HEK293 (cell line): ENCODE measurements at regions not wholly inside any gene's neighbourhood (a gene's known extent, or its start where the extent isn't known, plus 50 kb on each side); places are given as distances from the start of the nearest gene placed in this dataset.

Source experiments
- CTCF ChIP-seq: fragments of 450-650 bp; formaldehyde crosslinking; IDR thresholded peaks from 2 replicates; pipeline ENCODE4 v1.5.1; 2016; ENCODE audit warnings: missing biosample characterization, missing genetic modification characterization
- PATZ1 ChIP-seq: fragments of 450-650 bp; formaldehyde crosslinking; IDR thresholded peaks from 2 replicates; pipeline ENCODE4 v1.5.1; 2016; ENCODE audit warnings: missing biosample characterization, missing genetic modification characterization
- RBAK ChIP-seq: fragments of 450-650 bp; formaldehyde crosslinking; IDR thresholded peaks from 2 replicates; pipeline ENCODE4 v1.5.1; 2016; ENCODE audit warnings: missing biosample characterization, missing genetic modification characterization
- SALL2 ChIP-seq: fragments of 450-650 bp; formaldehyde crosslinking; IDR thresholded peaks from 2 replicates; pipeline ENCODE4 v1.5.0; 2017; ENCODE audit warnings: missing biosample characterization, mild to moderate bottlenecking, missing genetic modification characterization, borderline replicate concordance
- ZNF530 ChIP-seq: fragments of 450-650 bp; formaldehyde crosslinking; IDR thresholded peaks from 2 replicates; pipeline ENCODE4 v1.5.1; 2016; ENCODE audit warnings: low read depth, missing biosample characterization, missing genetic modification characterization
- ZNF654 ChIP-seq: fragments of 450-650 bp; formaldehyde crosslinking; IDR thresholded peaks from 2 replicates; pipeline ENCODE4 v1.5.1; 2016; ENCODE audit warnings: low read depth, missing biosample characterization, missing genetic modification characterization
- ZNF692 ChIP-seq: fragments of 450-650 bp; formaldehyde crosslinking; IDR thresholded peaks from 2 replicates; pipeline ENCODE4 v1.5.1; 2016; ENCODE audit warnings: missing biosample characterization, missing genetic modification characterization
- ZNF701 ChIP-seq: fragments of 450-650 bp; formaldehyde crosslinking; IDR thresholded peaks from 2 replicates; pipeline ENCODE4 v1.5.1; 2016; ENCODE audit warnings: missing biosample characterization, missing genetic modification characterization
- ZNF768 ChIP-seq: fragments of 450-650 bp; formaldehyde crosslinking; IDR thresholded peaks from 2 replicates; pipeline ENCODE4 v1.5.1; 2018; ENCODE audit warnings: missing biosample characterization, mild to moderate bottlenecking, missing genetic modification characterization

- TF ChIP-seq SALL2 (tag by site-specific recombination): no peak
- no peak for TF ChIP-seq ZNF692
- no peak for TF ChIP-seq RBAK (tag by site-specific recombination)
- no peak for TF ChIP-seq CTCF (tag by site-specific recombination)
- TF ChIP-seq ZNF701: no peak
- no peak for TF ChIP-seq ZNF768 (tag by site-specific recombination)
- no peak for TF ChIP-seq ZNF654 (tag by site-specific recombination)
- no peak for TF ChIP-seq ZNF530 (tag by site-specific recombination)
- TF ChIP-seq PATZ1: no peak
These were observed 137.6 kb downstream of the DRD1 start for GRCh38 chr5:175306381-175306780.
